Esophagus muscularis mucosa (tissue), 4 donors: ENCODE measurements at regions not wholly inside any gene's neighbourhood (a gene's known extent, or its start where the extent isn't known, plus 50 kb on each side); places are given as distances from the start of the nearest gene placed in this dataset.

Experiments used
- CTCF ChIP-seq, 3 experiments: fragments of 200-600 bp in 2 of 3; fragments of 450-650 bp in 1 of 3; sonication (generic) in 2 of 3; IDR thresholded peaks; one replicate each; pipeline ENCODE4 v1.5.1; 2017 to 2019; ENCODE audit warnings: antibody characterized with exemption in 3 of 3, mild to moderate bottlenecking in 2 of 3, moderate library complexity in 1 of 3
- EP300 ChIP-seq: sonication (generic); formaldehyde crosslinking; IDR thresholded peaks from one replicate; pipeline ENCODE4 v1.6.1; 2017; ENCODE audit warnings: antibody characterized with exemption
- POLR2A ChIP-seq: fragments of 450-650 bp; IDR thresholded peaks from one replicate; pipeline ENCODE4 v1.6.1; 2017; ENCODE audit warnings: antibody characterized with exemption, moderate library complexity, mild to moderate bottlenecking, low read depth

DNA sequence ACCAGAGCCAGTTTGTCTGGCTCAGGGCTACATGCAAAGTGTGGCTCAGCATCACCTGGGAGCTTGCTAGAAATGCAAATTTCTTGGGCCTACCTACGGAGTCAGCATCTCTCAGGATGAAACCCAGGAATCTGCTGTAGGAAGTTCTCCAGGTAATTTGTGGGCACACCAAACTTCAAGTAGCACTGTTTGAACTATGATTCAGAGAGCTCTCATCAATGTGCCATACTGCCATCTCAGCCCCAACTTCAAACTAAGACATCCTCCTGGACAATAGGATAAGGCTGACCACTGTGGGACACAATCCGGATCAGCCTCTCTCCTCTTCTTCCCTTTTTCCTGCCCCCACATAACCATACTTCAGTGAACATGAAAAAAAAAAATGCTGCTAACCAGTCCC is 374.5 kb downstream of the METTL15 start:
- no peak for TF ChIP-seq CTCF (IDR thresholded peaks at IDR 0.05)
- TF ChIP-seq EP300 = no peak
- no peak for TF ChIP-seq POLR2A
